Choroid plexus epithelial cell (primary cell): ENCODE measurements at regions not wholly inside any gene's neighbourhood (a gene's known extent, or its start where the extent isn't known, plus 50 kb on each side); places are given as distances from the start of the nearest gene placed in this dataset.
"Not testable (repeated sequence)": the region's sequence is repeated elsewhere in the genome, so short reads cannot be mapped to it uniquely, and the experiment has no call there.

ENCODE experiments used
- DNase-seq: peaks from one replicate; pipeline ENCODE4 v3.0.0-alpha.2; 2010; ENCODE audit warnings: low read depth
- H3K4me3 ChIP-seq: 2 replicates; pipeline ENCODE4 v1.5.1; 2011; ENCODE audit warnings: low read depth, mild to moderate bottlenecking, control low read depth, low read length, moderate library complexity
- TF ChIP-seq, protein P1 (sequence below): conservative IDR thresholded peaks from 2 replicates; pipeline ENCODE4 v1.5.1; 2011; ENCODE audit warnings: low read depth, mild to moderate bottlenecking, control low read depth, inconsistent platforms, low read length, moderate library complexity

DNA sequence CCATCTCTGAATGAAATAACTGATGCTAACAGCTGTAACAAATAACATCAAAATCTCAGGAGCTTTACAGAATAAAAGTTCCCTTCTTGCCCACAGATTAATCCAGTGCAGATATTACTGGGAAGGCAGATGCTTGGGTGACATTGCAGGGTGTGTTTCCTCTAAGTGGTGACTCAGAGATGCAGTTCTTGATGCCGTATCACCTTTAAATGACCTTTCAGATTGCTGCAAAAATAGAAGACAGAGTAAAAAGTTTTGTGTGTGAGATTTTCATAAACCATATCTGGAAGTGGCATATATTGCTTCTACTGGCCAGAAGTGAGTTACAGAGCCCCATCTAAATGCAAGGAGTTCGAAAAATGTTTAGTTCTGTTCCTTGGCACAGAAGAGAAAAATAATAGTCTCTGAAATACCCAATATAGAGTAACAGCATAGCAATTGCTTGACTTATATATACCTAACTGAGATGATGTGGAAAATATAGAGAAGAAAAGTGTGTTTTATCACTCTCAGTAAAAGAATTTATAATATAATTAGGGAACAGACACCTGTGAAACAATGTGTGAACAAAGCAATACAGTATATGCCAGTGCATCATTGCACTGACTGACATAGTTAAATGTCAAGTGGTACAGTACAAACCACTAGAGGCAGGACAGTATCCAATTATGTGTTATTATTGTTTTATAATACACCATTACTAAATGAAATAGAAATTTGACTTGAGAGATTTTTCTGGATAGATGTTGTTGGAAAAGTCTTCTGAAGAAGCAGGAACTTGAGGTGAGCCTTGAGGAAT lies 430.7 kb upstream of the CBLB start:
- no peak overlapping the region for H3K4me3 ChIP-seq
- peak; percentile 64 for DNase-seq
- TF ChIP-seq, protein P1, sequence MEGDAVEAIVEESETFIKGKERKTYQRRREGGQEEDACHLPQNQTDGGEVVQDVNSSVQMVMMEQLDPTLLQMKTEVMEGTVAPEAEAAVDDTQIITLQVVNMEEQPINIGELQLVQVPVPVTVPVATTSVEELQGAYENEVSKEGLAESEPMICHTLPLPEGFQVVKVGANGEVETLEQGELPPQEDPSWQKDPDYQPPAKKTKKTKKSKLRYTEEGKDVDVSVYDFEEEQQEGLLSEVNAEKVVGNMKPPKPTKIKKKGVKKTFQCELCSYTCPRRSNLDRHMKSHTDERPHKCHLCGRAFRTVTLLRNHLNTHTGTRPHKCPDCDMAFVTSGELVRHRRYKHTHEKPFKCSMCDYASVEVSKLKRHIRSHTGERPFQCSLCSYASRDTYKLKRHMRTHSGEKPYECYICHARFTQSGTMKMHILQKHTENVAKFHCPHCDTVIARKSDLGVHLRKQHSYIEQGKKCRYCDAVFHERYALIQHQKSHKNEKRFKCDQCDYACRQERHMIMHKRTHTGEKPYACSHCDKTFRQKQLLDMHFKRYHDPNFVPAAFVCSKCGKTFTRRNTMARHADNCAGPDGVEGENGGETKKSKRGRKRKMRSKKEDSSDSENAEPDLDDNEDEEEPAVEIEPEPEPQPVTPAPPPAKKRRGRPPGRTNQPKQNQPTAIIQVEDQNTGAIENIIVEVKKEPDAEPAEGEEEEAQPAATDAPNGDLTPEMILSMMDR, result no peak

DNA sequence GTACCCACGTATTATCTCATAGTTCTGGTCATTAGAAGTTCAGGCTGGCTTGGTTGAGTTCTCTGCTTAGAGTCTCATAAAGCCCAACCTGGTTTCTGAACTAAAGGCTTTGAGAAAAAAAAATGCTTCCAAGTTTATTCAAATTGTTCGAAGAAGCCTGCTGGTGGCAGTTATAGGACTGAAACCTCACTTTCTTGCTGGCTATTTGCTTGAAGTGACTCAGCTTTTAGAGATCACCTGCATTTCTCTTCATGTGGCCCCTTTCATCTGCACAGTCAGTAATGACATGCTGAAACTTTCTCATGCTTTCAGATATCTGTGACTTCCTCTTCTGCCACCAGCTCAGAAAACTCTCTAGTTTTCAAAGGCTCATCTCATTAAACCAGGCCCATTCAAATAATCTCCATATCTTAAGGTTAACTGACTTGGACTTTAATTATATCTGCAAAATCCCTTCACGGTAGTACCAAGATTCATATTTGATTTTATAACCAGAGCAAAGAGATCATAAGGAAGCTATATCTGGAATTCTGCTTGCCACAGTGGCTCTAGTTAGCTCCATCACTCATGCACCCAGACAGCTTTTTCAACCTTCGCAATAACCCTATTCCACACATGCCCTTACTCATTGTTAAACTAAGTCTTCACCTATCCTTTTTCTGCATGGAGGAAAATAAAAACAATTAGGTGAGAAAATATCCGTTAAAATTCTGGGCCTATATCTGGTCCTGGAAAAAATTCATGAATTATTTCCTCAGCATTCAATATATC lies 433.8 kb upstream of the CBLB start:
- no peak overlapping the region for H3K4me3 ChIP-seq
- TF ChIP-seq, protein P1, result no peak
- DNase-seq, result no peak

DNA sequence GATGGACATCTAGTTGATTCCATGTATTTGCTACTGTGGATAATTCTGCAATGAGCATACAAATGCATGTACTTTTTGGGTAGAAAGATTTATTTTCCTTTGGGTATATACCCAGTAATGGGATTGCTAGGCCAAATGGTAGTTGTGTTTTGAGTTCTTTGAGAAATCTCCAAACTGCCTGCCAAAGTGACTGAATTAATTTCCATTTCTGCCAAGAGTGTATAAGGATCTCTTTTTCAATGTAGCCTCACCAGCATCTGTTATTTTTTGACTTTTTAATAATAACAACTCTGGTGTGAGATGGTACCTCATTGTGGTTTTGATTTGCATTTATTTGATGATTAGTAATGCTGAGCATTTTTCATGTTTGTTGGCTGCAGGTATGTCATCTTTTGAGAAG lies 435.0 kb upstream of the CBLB start:
- DNase-seq, result no peak

DNA sequence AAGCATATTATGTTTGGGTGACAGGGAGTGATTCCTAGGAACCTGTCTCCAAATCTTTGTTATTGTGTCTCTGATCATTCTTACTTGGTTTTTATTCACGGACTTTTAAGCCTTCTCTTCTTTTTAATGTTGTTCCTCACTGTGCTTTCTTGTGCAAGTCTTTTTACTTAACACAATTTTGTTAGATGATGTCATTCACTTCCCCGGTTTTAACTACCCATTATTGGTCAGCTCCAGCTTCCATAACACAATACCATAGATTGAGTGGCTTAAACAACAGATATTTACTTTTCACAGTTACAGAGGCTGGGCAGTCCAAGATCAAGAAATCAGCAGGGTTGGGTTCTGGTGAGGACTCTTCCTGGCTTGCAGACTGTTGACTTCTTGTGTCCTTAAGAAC lies 436.3 kb upstream of the CBLB start:
- TF ChIP-seq, protein P1, result no peak
- H3K4me3 ChIP-seq, result no peak overlapping the region
- peak; percentile 32 for DNase-seq

More for the DNA sequence above, 435.0 kb upstream of the CBLB start:
- H3K4me3 ChIP-seq, result no peak overlapping the region
- TF ChIP-seq, protein P1, result no peak

DNA sequence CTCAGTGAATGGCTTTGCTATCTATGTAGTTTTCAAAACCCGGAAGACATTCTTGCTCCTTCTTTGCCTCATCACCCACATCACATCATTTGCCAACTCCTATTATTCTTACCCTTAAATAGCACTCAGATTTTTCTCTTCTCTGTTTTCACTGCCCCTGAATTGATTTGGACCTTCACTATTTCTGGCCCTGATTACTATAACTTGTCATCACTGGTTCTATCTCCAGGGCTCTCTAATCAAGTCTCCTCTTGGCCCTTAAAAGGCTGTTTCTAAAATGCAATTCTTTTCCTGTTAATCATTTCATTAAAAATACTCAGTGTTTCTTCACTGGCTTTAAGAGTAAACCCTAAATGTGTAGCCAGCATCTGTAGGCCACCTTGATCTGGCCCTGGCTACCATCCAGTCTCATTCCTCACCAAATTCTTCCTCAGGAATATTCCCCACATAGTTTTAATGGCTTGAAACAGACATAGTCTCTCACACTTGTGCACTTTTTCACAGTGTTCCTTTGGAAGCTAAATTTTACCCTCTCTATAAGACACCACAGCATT lies 437.1 kb upstream of the CBLB start:
- no peak for DNase-seq
- TF ChIP-seq, protein P1, result no peak
- no peak overlapping the region for H3K4me3 ChIP-seq

DNA sequence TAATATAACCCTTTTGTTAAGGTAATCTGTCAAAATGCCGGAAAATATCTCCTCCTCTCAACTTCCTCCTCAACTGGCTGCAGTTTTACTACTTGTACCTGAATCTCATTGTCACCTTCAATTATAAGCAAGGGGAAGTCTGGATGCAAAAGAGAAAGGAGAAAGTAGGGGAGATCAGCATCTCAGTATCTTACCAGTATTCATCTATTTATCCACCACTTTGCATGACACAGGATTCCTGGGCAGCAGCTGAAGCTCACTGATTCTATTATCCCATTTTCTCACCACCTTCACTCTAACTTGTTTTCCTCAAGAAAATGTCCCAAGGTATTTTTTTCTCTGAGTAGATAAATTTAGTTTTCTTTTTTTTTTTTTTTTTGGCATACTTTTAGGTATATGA lies 440.5 kb upstream of the CBLB start:
- TF ChIP-seq, protein P1, result no peak
- no peak for DNase-seq
- no peak overlapping the region for H3K4me3 ChIP-seq

DNA sequence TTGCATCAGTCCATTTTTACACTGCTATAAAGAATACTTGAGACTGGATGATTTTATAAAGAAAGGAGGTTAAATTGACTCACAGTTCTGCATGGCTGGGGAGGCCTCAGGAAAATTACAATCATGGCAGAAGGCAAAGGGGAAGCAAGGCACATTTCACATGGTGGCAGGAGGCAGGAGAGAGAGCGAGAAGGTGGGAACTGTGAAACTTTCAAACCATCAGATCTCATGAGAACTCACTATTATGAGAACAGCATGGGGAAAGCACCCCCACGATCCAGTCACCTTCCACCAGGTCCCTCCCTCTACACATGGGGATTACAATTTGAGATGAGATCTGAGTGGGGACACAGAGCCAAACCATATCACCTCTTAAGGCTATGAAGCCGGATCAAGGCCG lies 441.0 kb upstream of the CBLB start:
- H3K4me3 ChIP-seq, DNase-seq: not testable (repeated sequence)
